ENCODE measurements at regions not wholly inside any gene's neighbourhood (a gene's known extent, or its start where the extent isn't known, plus 50 kb on each side); places are given as distances from the start of the nearest gene placed in this dataset.
A peak's percentile ranks its signal among the peaks of the same experiment; 100 is the strongest.

DNA sequence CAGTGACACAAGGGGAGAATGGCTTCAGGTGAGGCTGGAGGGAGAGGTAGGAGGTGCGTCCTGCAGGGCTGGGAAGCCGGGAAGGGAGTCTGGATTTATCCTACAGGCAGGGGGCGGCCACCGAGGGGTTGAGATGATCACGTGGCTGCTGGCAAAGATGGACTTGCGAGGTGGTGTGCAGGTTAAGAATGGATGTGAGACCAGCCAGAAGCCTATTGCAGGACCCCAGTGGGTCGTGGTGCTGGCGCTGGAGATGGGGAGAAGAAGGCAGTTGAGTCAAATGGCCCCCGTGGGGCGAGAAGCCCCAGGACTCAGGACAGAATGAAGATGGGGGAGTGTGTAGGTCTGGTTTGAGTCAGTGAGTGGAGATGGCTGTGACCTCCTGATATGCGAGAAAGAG lies 183.1 kb downstream of the FAM43A start:
- no peaks in the 10 kb centered on the region for H3K36me3 ChIP-seq (ENCODE audit: insufficient read depth, low read length, poor library complexity, severe bottlenecking)
- CTCF ChIA-PET = no interaction called here
- TF ChIP-seq EZH2 (IDR thresholded peaks at IDR 0.05; ENCODE audit: borderline replicate concordance, low read depth, low read length, poor library complexity, severe bottlenecking) = no peak
- TF ChIP-seq, protein P1, sequence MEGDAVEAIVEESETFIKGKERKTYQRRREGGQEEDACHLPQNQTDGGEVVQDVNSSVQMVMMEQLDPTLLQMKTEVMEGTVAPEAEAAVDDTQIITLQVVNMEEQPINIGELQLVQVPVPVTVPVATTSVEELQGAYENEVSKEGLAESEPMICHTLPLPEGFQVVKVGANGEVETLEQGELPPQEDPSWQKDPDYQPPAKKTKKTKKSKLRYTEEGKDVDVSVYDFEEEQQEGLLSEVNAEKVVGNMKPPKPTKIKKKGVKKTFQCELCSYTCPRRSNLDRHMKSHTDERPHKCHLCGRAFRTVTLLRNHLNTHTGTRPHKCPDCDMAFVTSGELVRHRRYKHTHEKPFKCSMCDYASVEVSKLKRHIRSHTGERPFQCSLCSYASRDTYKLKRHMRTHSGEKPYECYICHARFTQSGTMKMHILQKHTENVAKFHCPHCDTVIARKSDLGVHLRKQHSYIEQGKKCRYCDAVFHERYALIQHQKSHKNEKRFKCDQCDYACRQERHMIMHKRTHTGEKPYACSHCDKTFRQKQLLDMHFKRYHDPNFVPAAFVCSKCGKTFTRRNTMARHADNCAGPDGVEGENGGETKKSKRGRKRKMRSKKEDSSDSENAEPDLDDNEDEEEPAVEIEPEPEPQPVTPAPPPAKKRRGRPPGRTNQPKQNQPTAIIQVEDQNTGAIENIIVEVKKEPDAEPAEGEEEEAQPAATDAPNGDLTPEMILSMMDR (conservative IDR thresholded peaks at IDR 0.05; ENCODE audit: low read depth, low read length) = no peak
- intact Hi-C loops (cut with micrococcal nuclease; ENCODE audit: unreplicated experiment) = no loop called here
- H3K27ac ChIP-seq (ENCODE audit: low read depth, low read length, poor library complexity, severe bottlenecking) = no peak overlapping the region
- H3K9me3 ChIP-seq (ENCODE audit: low read depth, low read length, poor library complexity, severe bottlenecking) = no peaks in the 10 kb centered on the region
- no peak for DNase-seq (ENCODE audit: low spot score)
- POLR2A ChIA-PET (ENCODE audit: low non-redundant PET) = no interaction called here
- no peaks in the 10 kb centered on the region for H3K27me3 ChIP-seq (replicated peaks; ENCODE audit: insufficient read depth, low read depth, low read length, poor library complexity)
- BruUV-seq (replicated peaks) = no TSS peak
- H3K4me1 ChIP-seq (ENCODE audit: insufficient read depth, low read length, poor library complexity, severe bottlenecking) = peaks cover 33% of the 10 kb centered on the region
- H3K4me3 ChIP-seq (ENCODE audit: low read depth, low read length, poor library complexity, severe bottlenecking) = no peak overlapping the region

DNA sequence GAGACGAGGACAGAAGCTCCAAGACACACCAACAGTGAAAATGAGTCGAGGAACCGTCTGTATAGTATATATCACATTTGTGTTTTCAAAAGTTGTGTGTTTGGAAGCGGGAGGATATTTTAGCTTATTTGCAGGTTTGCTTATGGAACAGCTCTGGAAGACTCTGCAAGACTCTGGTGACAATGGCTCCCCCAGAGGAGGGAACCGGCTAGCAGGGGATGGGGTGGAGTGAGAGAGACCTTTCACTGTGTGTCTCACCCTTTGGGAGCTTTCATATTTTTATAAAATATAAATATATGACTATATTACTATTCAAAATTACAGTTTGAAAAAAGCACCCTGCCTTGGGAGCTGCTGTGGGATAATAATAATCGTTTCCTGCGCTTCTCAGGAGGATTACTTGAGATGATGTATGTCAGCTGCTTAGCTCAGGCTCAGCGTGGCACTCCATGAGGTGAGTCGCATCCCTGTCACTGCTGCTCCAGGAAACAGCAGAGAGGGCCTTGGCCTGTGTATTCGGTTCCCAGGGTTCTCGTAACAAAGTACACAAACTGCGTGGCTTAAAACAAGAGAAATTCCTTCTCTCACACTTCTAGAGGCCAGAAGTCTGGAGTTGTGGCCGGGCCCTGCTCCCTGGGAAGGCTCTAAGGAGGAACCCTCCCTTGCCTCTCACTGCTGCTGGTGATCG lies 183.9 kb downstream of the FAM43A start:
- Histone ChIP-seq H3K9me3 (ENCODE audit: low read depth, low read length, poor library complexity, severe bottlenecking) (no peaks in the 10 kb centered on the region), H3K4me1 (ENCODE audit: insufficient read depth, low read length, poor library complexity, severe bottlenecking) (peaks cover 33% of the 10 kb centered on the region), H3K4me3 (ENCODE audit: low read depth, low read length, poor library complexity, severe bottlenecking) (no peak overlapping the region), H3K36me3 (ENCODE audit: insufficient read depth, low read length, poor library complexity, severe bottlenecking) (no peaks in the 10 kb centered on the region), H3K27me3 (replicated peaks; ENCODE audit: insufficient read depth, low read depth, low read length, poor library complexity) (no peaks in the 10 kb centered on the region), H3K27ac (ENCODE audit: low read depth, low read length, poor library complexity, severe bottlenecking) (no peak overlapping the region)
- ChIA-PET CTCF (no interaction called here), POLR2A (ENCODE audit: low non-redundant PET) (no interaction called here)
- BruUV-seq (replicated peaks) = no TSS peak
- DNase-seq (ENCODE audit: low spot score) = peak; percentile 53
- TF ChIP-seq, protein P1 (conservative IDR thresholded peaks at IDR 0.05; ENCODE audit: low read depth, low read length) = peak; percentile 2; the same call in 1 of the 2 replicates
- TF ChIP-seq EZH2 (IDR thresholded peaks at IDR 0.05; ENCODE audit: borderline replicate concordance, low read depth, low read length, poor library complexity, severe bottlenecking) = no peak
- intact Hi-C loops (cut with micrococcal nuclease; ENCODE audit: unreplicated experiment) = loop anchor here (5.0 to 10.0 kb wide), 2 partner anchors 182 to 235 kb away; partner anchors contain the start of gene FAM43A

DNA sequence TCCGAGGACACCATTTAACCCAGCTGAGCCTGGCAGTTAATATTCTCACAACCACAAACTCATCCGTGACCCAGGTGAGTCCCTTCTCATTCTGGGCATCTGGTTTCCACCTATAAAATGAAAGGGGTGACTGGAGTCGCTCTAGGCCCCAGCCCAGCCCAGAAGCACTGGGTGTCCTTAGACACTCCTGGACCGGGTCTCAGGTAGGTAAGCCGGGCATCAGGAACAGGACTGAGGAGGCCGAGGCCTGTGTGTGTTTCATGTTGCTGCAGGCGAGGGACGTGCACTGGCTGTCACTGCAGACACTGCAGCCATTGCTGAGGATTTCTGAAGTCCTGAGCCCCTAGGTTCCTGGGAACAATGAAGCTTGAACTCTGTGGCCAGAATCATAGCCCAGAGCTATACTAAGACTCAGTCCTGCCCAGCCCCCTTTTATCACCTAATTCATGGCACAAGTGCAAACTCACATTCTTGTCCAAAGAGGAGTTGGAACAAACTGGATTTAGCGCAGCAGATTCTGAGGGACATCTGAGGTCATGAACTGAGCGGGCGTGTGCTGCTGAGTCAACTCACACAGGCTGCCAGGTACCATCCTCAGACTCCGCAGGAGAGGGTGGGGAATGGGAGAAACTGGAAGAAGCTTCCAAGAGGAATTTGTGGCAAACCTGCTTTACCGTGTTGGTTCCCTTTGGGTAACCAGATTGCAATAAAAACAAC lies 184.9 kb downstream of the FAM43A start:
- CTCF ChIA-PET = no interaction called here
- Histone ChIP-seq H3K9me3 (ENCODE audit: low read depth, low read length, poor library complexity, severe bottlenecking) (no peaks in the 10 kb centered on the region), H3K27ac (ENCODE audit: low read depth, low read length, poor library complexity, severe bottlenecking) (no peak overlapping the region), H3K4me1 (ENCODE audit: insufficient read depth, low read length, poor library complexity, severe bottlenecking) (peaks cover 33% of the 10 kb centered on the region), H3K27me3 (replicated peaks; ENCODE audit: insufficient read depth, low read depth, low read length, poor library complexity) (no peaks in the 10 kb centered on the region), H3K4me3 (ENCODE audit: low read depth, low read length, poor library complexity, severe bottlenecking) (no peak overlapping the region), H3K36me3 (ENCODE audit: insufficient read depth, low read length, poor library complexity, severe bottlenecking) (no peaks in the 10 kb centered on the region)
- no TSS peak for BruUV-seq (replicated peaks)
- no peak for DNase-seq (ENCODE audit: low spot score)
- TF ChIP-seq, protein P1 (conservative IDR thresholded peaks at IDR 0.05; ENCODE audit: low read depth, low read length) = no peak
- no peak for TF ChIP-seq EZH2 (IDR thresholded peaks at IDR 0.05; ENCODE audit: borderline replicate concordance, low read depth, low read length, poor library complexity, severe bottlenecking)
- POLR2A ChIA-PET (ENCODE audit: low non-redundant PET) = no interaction called here
- intact Hi-C loops (cut with micrococcal nuclease; ENCODE audit: unreplicated experiment) = loop anchor here (5.0 to 10.0 kb wide), 2 partner anchors 183 to 234 kb away; partner anchors contain the start of gene FAM43A
